Retinal pigment epithelial cell (primary cell): ENCODE measurements at regions not wholly inside any gene's neighbourhood (a gene's known extent, or its start where the extent isn't known, plus 50 kb on each side); places are given as distances from the start of the nearest gene placed in this dataset.

ENCODE experiments used
- DNase-seq: peaks from one replicate; pipeline ENCODE4 v3.0.0-alpha.2; 2010; ENCODE audit warnings: low read depth
- H3K4me3 ChIP-seq: 2 replicates; pipeline ENCODE4 v1.5.1; 2011; ENCODE audit warnings: mild to moderate bottlenecking, low read length, control low read depth, moderate library complexity
- TF ChIP-seq, protein P1 (sequence below): conservative IDR thresholded peaks from 2 replicates; pipeline ENCODE4 v1.5.1; 2011; ENCODE audit warnings: low read depth, low read length, control low read depth, inconsistent platforms

DNA sequence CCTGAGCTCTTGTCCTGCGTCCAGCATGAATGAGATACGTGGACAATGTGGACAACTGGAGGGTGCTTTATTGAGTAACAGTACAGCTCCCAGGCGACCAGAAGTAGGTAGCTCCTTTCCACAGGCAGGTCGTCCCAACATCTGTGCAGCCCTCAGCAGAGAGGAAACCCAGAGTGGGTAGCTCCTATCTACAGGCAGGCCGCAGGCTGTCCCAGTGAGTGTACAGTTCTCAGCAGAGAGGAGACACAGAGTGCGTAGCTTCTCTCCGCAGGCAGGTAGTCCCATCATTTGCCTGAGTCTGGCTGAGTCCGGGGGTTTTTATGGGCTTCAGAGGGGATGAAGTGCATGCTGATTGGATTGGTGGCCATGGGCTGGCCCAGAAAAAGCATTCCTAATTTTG, 373.3 kb downstream of the CHSY3 start:
- H3K4me3 ChIP-seq: no peak overlapping the region
- TF ChIP-seq, protein P1, sequence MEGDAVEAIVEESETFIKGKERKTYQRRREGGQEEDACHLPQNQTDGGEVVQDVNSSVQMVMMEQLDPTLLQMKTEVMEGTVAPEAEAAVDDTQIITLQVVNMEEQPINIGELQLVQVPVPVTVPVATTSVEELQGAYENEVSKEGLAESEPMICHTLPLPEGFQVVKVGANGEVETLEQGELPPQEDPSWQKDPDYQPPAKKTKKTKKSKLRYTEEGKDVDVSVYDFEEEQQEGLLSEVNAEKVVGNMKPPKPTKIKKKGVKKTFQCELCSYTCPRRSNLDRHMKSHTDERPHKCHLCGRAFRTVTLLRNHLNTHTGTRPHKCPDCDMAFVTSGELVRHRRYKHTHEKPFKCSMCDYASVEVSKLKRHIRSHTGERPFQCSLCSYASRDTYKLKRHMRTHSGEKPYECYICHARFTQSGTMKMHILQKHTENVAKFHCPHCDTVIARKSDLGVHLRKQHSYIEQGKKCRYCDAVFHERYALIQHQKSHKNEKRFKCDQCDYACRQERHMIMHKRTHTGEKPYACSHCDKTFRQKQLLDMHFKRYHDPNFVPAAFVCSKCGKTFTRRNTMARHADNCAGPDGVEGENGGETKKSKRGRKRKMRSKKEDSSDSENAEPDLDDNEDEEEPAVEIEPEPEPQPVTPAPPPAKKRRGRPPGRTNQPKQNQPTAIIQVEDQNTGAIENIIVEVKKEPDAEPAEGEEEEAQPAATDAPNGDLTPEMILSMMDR: no peak
- no peak for DNase-seq

DNA sequence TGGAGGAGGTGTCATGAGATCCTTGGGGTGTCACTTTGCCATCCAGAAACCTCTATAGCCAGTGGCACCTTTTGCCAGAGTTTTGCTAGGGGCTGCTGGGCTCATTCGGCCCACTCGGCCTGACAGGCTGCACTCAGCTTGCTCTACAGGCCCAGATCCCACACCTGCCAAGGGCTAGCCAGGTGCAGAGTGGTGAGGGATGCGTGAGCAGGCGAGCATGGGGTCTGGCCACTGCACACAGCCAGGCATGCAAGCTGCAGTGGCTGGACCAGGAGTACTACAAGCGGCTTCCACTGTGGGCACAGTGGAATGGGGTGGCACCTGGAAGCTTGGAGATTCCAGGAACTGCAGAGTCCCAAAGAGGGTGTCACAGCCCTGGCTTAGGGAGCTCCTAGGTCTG, 372.7 kb downstream of the CHSY3 start:
- no peak for DNase-seq
- TF ChIP-seq, protein P1: no peak
- H3K4me3 ChIP-seq: no peak overlapping the region

DNA sequence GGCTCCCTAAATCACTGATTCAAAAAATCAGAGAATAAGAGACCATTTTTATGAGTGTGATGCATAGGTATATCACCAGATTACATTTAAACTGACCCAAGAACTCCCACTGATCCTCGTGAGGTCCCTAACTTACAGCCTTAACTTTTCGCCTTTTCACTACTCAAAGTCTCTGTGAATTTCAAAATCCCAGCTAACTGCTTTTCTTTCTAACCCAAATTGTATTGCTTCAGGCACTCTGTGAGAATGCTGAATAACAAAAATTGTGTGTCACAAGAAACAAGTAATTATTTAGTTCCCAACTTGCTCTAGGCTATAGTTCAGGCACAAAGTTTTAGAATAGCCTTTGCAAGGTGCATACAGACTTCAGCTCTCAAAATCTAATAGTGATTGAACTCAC, 368.6 kb downstream of the CHSY3 start:
- TF ChIP-seq, protein P1: no peak
- DNase-seq: no peak

DNA sequence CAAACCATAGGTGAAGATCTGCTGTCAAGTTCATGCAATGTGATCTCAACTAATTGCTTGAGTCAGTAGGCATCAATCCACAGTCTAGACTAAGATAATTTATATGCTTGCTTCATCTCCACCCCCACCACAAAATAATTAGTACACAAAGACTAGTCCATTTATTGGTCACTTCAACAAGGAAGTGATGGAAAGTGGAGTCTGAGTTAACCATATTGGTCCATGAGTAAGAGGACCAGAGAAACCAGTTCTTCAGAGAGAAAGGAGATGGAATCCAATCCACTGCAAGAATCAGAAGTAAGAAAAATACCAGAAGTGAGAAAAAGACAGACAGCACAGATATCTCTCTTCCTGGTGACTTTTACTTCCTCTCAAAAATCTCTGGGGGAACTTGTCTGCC, 366.5 kb downstream of the CHSY3 start:
- TF ChIP-seq, protein P1: no peak
- no peak overlapping the region for H3K4me3 ChIP-seq
- no peak for DNase-seq

More for the DNA sequence above, 368.6 kb downstream of the CHSY3 start:
- no peak overlapping the region for H3K4me3 ChIP-seq

DNA sequence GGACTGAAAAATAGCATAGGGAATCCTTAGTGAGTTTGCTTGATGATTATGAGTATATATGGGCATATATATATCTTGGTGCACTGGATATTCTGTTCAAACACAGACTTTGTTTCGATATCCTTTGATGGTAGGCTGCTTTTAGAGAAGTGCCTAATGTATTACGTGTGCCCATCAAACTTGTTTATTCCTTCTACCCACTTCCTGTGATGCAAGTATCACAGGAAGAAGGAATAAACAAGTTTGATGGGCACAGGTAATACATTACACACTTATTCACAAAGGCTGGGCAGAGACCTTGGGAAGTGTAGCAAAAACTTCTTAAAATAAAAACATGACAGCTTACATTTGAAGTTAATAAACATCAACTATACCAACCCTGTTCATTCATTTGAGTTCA, 364.2 kb downstream of the CHSY3 start:
- DNase-seq: no peak
- no peak overlapping the region for H3K4me3 ChIP-seq
- TF ChIP-seq, protein P1: no peak

DNA sequence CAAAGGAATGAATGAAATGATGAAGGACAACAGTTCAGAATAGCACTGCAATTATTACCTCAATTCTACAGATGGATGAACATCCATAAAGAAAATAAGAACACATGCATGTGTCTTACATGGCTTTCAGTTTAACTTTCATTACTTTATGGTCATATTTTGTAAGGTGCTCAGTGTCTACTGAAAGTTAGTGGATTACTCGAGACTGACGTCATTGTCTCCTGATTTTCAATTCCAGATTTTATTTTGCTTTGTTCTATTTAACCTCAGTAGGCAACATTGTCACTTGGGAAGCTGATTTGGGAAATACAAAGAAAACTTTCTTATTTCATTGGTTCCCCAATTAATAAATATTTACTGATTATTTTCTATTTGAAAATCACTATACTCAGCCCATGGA, 363.7 kb downstream of the CHSY3 start:
- no peak overlapping the region for H3K4me3 ChIP-seq
- TF ChIP-seq, protein P1: no peak
- no peak for DNase-seq

DNA sequence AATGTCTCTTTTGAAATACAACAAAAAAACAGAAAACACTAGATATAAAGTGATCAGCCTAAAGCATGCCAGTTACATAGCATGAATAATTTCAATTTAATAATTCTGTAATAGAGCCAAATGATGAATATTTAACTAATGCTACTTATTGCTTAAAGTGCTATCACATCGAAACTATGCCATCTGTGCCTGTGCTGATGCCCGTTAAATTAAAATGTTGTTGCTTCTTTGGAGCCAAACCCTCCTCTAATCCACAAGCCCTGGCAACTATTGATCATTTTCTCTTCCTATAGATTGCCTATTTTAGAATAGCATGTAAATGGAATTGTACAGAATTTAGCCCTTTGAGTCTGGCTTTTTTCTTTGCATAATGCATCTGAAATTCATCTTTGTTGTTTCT, 356.2 kb downstream of the CHSY3 start:
- H3K4me3 ChIP-seq: no peak overlapping the region
- no peak for DNase-seq
- TF ChIP-seq, protein P1: no peak
